OCI-LY3 (cell line): ENCODE measurements at regions not wholly inside any gene's neighbourhood (a gene's known extent, or its start where the extent isn't known, plus 50 kb on each side); places are given as distances from the start of the nearest gene placed in this dataset.
A peak's percentile ranks its signal among the peaks of the same experiment; 100 is the strongest.

Experiments used
- H2AFZ ChIP-seq: fragments of 200-600, 300-600 bp; shearing (Covaris generic); 2 replicates; pipeline ENCODE4 v1.6.0; 2014; ENCODE audit warnings: antibody characterized with exemption, low read depth, low read length
- H3K27ac ChIP-seq: fragments of 200-600, 300-600 bp; sonication (generic); 2 replicates; pipeline ENCODE4 v1.5.1; 2014; ENCODE audit warnings: mild to moderate bottlenecking, low read length, moderate library complexity, mixed read lengths
- H3K27me3 ChIP-seq: fragments of 200-600, 300-600 bp; sonication (generic); 2 replicates; pipeline ENCODE4 v1.6.1; 2014; ENCODE audit warnings: low read depth, low read length, mixed read lengths
- H3K36me3 ChIP-seq: fragments of 200-600, 300-600 bp; sonication (generic); replicated peaks from 2 replicates; pipeline ENCODE3; 2014; ENCODE audit warnings: low read depth, low read length, mixed read lengths
- H3K4me1 ChIP-seq: fragments of 300-600, 200-600 bp; sonication (generic); 2 replicates; pipeline ENCODE4 v1.6.1; 2014; ENCODE audit warnings: low read length, mixed read lengths
- H3K4me2 ChIP-seq: fragments of 200-600, 300-600 bp; sonication (generic); 2 replicates; pipeline ENCODE4 v1.6.1; 2014; ENCODE audit warnings: low read length, mixed read lengths
- H3K4me3 ChIP-seq: fragments of 300-600, 200-600 bp; sonication (generic); 2 replicates; pipeline ENCODE4 v1.5.1; 2014; ENCODE audit warnings: antibody characterized with exemption, mild to moderate bottlenecking, low read length, moderate library complexity
- H3K79me2 ChIP-seq: fragments of 300-600, 200-600 bp; shearing (Covaris generic); 2 replicates; pipeline ENCODE4 v1.6.1; 2014; ENCODE audit warnings: mild to moderate bottlenecking, low read length, mixed read lengths
- H3K9ac ChIP-seq: fragments of 300-600, 200-600 bp; shearing (Covaris generic); 2 replicates; pipeline ENCODE4 v1.6.0; 2014; ENCODE audit warnings: mild to moderate bottlenecking, low read length, moderate library complexity
- H3K9me3 ChIP-seq: fragments of 200-600, 300-600 bp; shearing (Covaris generic); 2 replicates; pipeline ENCODE4 v1.6.1; 2014; ENCODE audit warnings: low read length, mixed read lengths; ENCODE audit not compliant: insufficient read depth
- H4K20me1 ChIP-seq: fragments of 200-600, 300-600 bp; sonication (generic); 2 replicates; pipeline ENCODE4 v1.6.1; 2016; ENCODE audit warnings: low read length, mixed read lengths; ENCODE audit not compliant: insufficient read depth
- EZH2phosphoT487 ChIP-seq: fragments of 200-600 bp; shearing (Covaris generic); IDR thresholded peaks from 2 replicates; pipeline ENCODE4 v1.6.1; 2018; ENCODE audit warnings: antibody characterized with exemption, mixed run types, low read depth
- TF ChIP-seq, protein P1 (sequence below): fragments of 200-600, 300-600 bp; sonication (generic); IDR thresholded peaks from 2 replicates; pipeline ENCODE4 v1.5.1; 2014; ENCODE audit warnings: antibody characterized with exemption, low read length, low read depth

DNA sequence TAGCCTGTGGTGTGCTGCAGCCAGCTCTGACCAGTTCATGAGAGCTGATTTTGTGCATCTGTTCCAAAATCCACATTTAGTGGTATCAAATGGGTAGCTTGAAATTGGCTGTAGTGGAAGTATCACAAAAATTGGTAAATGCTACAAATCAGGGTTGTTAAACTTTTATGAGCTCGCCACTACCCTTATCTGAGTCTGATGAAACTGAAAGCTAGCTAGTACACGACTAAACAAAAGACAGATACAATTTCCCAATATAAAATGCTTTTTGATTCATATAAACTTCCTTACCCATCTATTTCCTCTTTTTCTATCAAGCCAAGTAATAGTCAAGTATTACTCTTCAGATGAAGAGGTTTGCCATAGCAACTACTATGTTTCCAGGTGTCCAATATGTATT lies 392.0 kb downstream of the TMEM161B start:
- Histone ChIP-seq H3K4me1 (0 out of 2 replicates have a peak, but pooled peaks cover 4% of the 10 kb centered on the region), H3K4me2 (peak overlapping the region; percentile 31), H3K27ac (no peak overlapping the region), H4K20me1 (no peaks in the 10 kb centered on the region), H3K36me3 (no peaks in the 10 kb centered on the region), H2AFZ (peak overlapping the region; percentile 7; the same call in 1 of the 2 replicates), H3K9me3 (no peaks in the 10 kb centered on the region), H3K9ac (no peak overlapping the region), H3K27me3 (no peaks in the 10 kb centered on the region), H3K4me3 (peak overlapping the region; percentile 50), H3K79me2 (no peaks in the 10 kb centered on the region)
- TF ChIP-seq EZH2phosphoT487: no peak

DNA sequence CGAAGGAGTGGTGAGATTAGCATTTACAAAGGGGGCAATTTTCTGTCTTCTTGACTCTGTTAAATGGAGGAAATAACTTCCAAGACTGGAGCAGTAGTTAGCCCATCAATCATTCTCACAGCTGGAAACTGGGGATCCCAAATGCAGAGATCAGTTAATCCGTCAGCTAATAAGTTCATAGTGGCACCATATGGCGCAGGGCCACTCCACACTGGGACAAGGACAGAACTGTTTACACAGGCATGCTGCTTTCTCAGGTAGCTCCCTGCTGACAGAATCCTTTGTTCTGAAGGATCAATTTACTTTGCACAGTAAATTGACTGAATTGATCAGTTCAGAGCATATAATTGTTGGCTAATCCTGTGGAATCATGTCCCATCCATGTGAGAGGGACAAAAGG lies 395.7 kb downstream of the TMEM161B start:
- TF ChIP-seq EZH2phosphoT487: no peak
- TF ChIP-seq, protein P1, sequence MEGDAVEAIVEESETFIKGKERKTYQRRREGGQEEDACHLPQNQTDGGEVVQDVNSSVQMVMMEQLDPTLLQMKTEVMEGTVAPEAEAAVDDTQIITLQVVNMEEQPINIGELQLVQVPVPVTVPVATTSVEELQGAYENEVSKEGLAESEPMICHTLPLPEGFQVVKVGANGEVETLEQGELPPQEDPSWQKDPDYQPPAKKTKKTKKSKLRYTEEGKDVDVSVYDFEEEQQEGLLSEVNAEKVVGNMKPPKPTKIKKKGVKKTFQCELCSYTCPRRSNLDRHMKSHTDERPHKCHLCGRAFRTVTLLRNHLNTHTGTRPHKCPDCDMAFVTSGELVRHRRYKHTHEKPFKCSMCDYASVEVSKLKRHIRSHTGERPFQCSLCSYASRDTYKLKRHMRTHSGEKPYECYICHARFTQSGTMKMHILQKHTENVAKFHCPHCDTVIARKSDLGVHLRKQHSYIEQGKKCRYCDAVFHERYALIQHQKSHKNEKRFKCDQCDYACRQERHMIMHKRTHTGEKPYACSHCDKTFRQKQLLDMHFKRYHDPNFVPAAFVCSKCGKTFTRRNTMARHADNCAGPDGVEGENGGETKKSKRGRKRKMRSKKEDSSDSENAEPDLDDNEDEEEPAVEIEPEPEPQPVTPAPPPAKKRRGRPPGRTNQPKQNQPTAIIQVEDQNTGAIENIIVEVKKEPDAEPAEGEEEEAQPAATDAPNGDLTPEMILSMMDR: no peak
- H3K79me2 ChIP-seq: no peaks in the 10 kb centered on the region
- no peak overlapping the region for H3K9ac ChIP-seq
- no peak overlapping the region for H2AFZ ChIP-seq
- no peak overlapping the region for H3K4me2 ChIP-seq
- 0 out of 2 replicates have a peak, but pooled peaks cover 4% of the 10 kb centered on the region for H3K4me1 ChIP-seq
- H3K4me3 ChIP-seq: no peak overlapping the region
- H3K36me3 ChIP-seq: no peaks in the 10 kb centered on the region
- no peak overlapping the region for H3K27ac ChIP-seq
- H3K9me3 ChIP-seq: no peaks in the 10 kb centered on the region
- no peaks in the 10 kb centered on the region for H4K20me1 ChIP-seq
- H3K27me3 ChIP-seq: no peaks in the 10 kb centered on the region

DNA sequence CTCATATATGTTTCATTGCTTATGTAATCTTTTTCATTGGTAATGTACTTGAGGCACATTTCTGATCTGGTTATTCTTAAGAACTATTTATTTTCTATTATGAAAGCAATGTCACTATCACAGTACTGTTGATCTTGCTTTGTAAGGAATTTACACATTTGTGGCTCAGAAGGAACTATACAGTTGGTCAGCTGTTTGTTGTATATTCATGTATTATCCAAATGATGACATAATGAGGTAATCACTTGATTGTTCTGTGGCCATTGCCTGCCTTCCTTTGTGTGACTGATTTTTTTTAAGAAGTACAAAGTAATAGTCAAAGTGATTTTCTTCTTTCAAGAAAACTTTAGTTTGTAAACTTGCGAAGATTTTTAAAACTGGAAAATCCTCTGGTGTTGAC lies 399.9 kb downstream of the TMEM161B start:
- TF ChIP-seq EZH2phosphoT487: no peak
- TF ChIP-seq, protein P1: no peak

DNA sequence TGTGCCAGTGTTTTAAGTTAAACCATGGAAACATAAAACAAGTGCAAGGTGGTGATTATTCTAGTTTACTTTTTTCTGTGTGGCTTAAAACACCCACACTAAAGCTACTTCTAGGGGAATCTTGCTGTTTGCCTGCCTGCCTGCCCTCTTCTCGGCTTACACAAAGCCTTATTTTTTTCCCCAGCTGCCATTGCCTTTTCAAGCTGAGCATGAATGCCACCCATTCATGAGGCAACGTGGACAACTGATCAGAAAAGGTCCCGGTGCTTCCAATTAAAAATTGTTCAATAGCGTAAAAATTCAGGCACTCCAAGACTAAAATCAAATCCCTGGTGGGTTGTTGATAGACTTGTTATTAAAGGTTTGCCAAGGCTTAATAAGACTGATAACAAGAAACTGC lies 401.4 kb downstream of the TMEM161B start:
- no peak overlapping the region for H3K4me3 ChIP-seq
- H3K9me3 ChIP-seq: no peaks in the 10 kb centered on the region
- H4K20me1 ChIP-seq: no peaks in the 10 kb centered on the region
- no peak overlapping the region for H3K27ac ChIP-seq
- TF ChIP-seq, protein P1: no peak
- TF ChIP-seq EZH2phosphoT487: no peak
- H3K9ac ChIP-seq: no peak overlapping the region
- H3K36me3 ChIP-seq: no peaks in the 10 kb centered on the region
- H3K79me2 ChIP-seq: no peaks in the 10 kb centered on the region
- H2AFZ ChIP-seq: no peak overlapping the region
- H3K4me1 ChIP-seq: no peaks in the 10 kb centered on the region
- no peak overlapping the region for H3K4me2 ChIP-seq
- H3K27me3 ChIP-seq: no peaks in the 10 kb centered on the region

More for the DNA sequence above, 399.9 kb downstream of the TMEM161B start:
- H3K79me2 ChIP-seq: no peaks in the 10 kb centered on the region
- H3K27me3 ChIP-seq: no peaks in the 10 kb centered on the region
- H3K4me1 ChIP-seq: no peaks in the 10 kb centered on the region
- no peak overlapping the region for H3K27ac ChIP-seq
- no peak overlapping the region for H3K4me2 ChIP-seq
- no peak overlapping the region for H3K4me3 ChIP-seq
- H4K20me1 ChIP-seq: no peaks in the 10 kb centered on the region
- no peaks in the 10 kb centered on the region for H3K36me3 ChIP-seq
- no peak overlapping the region for H2AFZ ChIP-seq
- H3K9me3 ChIP-seq: no peaks in the 10 kb centered on the region
- H3K9ac ChIP-seq: no peak overlapping the region

DNA sequence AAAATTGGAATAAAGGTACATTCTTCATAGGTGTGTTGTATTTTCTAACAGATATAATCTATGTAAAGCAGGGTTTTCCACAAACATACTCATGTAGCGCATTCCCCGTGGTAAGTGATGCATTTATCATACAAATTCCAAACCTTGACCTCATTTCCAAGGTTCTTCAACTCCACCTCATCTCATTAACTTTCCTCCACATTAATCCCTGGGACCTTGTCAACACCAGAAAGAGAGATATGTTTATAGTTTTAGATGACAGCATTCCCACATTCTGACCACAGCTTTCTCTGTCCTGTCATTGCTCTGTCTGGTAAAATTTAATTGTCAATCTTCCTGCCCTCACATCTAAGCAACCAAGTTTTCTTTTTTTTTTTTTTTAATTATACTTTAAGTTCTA lies 415.1 kb downstream of the TMEM161B start:
- Histone ChIP-seq H3K9ac (no peak overlapping the region), H3K4me3 (no peak overlapping the region), H3K4me1 (no peaks in the 10 kb centered on the region), H3K36me3 (no peaks in the 10 kb centered on the region), H2AFZ (no peak overlapping the region), H3K79me2 (no peaks in the 10 kb centered on the region), H3K9me3 (no peaks in the 10 kb centered on the region), H3K27me3 (no peaks in the 10 kb centered on the region), H3K27ac (no peak overlapping the region), H4K20me1 (no peaks in the 10 kb centered on the region), H3K4me2 (no peak overlapping the region)
- no peak for TF ChIP-seq EZH2phosphoT487
- TF ChIP-seq, protein P1: no peak
